Stimulated activated effector memory CD8-positive, alpha-beta T cell treated with anti-CD3 and anti-CD28 coated beads, Interleukin-12 subunit alpha, Interleukin-12 subunit beta, amount 100 ng/mL, for 72 hours (primary cell): ENCODE measurements at regions not wholly inside any gene's neighbourhood (a gene's known extent, or its start where the extent isn't known, plus 50 kb on each side); places are given as distances from the start of the nearest gene placed in this dataset.

ENCODE experiments used
- ATAC-seq: fragments of 150-1000 bp; cut with Tn5 transposase; 2 replicates; pipeline ENCODE4 v1.10.0; 2021
- DNase-seq, 2 donors: peaks; one replicate each; pipeline ENCODE4 v3.0.0; 2021 to 2022; ENCODE audit warnings: low spot score in 2 of 2
- H3K27ac Mint-ChIP-seq: one replicate; pipeline ENCODE4 v1.8.0; 2022; ENCODE audit warnings: mild to moderate bottlenecking, mixed read lengths
- H3K36me3 Mint-ChIP-seq: one replicate; pipeline ENCODE4 v1.8.0; 2022; ENCODE audit warnings: mild to moderate bottlenecking, mixed read lengths
- H3K4me1 Mint-ChIP-seq: one replicate; pipeline ENCODE4 v1.8.0; 2022; ENCODE audit warnings: mixed read lengths
- H3K4me3 Mint-ChIP-seq: one replicate; pipeline ENCODE4 v1.8.0; 2022; ENCODE audit warnings: mild to moderate bottlenecking, mixed read lengths
- H3K9me3 Mint-ChIP-seq: one replicate; pipeline ENCODE4 v1.8.0; 2022; ENCODE audit warnings: mixed read lengths

DNA sequence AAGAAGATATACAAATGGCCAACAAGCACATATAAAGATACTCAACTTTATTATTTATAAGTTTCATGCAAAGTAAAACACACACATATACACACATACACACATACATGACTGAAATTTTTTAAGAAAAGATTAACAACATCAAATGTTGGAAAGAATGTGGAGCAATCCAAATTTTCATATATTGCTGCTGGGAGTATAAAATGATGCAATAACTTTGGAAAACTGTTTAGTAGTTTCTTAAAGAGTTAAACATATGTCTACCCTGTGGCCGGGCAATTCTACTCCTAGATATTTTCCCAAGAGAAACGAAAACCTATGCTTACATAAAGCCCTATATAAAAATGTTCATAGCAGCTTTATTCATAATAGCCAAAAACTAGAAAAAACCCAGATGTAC is 99.8 kb upstream of the NR4A3 start:
- DNase-seq (no peak), ATAC-seq (no peak)
- Mint-ChIP-seq H3K27ac (no peak overlapping the region), H3K9me3 (no peaks in the 10 kb centered on the region), H3K36me3 (no peaks in the 10 kb centered on the region), H3K4me3 (no peak overlapping the region), H3K4me1 (peaks cover 32% of the 10 kb centered on the region)

DNA sequence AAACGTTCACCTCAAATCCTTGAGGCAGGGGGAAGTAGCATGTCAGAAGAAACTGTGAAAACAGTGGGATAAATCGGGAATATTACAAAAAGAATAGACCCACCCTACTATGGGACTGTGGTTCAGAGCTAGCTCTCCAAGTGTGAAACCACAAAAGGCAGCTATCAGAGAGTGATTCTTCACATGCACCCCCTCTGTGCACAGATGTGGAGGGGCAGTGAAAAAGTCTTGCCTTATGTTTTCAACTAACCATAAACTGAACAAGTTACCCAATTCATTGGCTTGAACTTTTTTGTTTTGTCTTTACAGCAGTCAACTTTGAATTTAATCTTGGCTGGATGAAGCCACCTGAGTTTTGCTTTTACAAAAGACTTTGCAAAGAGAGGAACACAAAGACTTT is 98.8 kb upstream of the NR4A3 start:
- ATAC-seq (peak; percentile 68), DNase-seq (no peak)
- H3K4me3 Mint-ChIP-seq, result no peak overlapping the region
- H3K36me3 Mint-ChIP-seq, result no peaks in the 10 kb centered on the region
- no peaks in the 10 kb centered on the region for H3K9me3 Mint-ChIP-seq
- H3K4me1 Mint-ChIP-seq, result peaks cover 32% of the 10 kb centered on the region
- H3K27ac Mint-ChIP-seq, result no peak overlapping the region

DNA sequence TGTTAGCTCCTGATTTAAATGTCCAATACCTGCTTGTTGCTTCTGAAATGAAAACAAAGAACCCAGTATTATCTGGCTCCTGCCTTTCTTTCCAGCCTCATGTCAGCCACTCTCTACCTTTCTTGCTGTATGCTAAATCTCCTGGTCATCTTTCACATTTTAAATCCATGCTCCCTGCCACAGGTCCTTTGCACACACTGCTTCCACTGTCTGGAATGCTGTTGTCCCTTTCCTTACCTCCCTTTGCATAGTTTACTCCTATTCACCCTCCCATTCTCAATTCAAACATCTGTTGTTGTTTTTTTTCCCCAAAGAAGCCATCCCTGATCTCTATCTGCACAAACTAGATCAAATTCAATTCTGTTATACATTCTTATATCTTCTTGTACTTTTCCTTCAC is 97.0 kb upstream of the NR4A3 start:
- peaks cover 26% of the 10 kb centered on the region for H3K4me1 Mint-ChIP-seq
- H3K36me3 Mint-ChIP-seq, result no peaks in the 10 kb centered on the region
- no peak overlapping the region for H3K27ac Mint-ChIP-seq
- ATAC-seq, result no peak
- no peaks in the 10 kb centered on the region for H3K9me3 Mint-ChIP-seq
- no peak overlapping the region for H3K4me3 Mint-ChIP-seq
- no peak for DNase-seq

DNA sequence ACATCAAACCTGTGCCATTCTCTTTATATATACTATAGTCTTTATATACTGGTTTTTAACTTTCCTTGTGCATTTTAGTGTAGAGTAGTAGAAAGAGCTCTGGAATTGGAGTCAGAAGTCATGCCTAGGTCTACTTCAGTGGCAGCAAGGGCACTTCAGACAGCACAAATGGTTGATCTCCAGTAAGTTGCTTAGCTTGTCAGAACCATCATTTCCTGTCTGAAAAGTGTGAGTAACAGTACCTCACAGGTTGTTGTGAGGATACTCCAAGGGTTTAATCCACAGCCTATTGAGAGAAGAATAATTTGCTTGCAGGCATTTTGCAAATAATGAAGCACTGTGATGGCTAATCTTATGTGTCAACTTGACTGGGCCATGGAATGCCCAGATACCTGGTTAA is 95.8 kb upstream of the NR4A3 start:
- Mint-ChIP-seq H3K9me3 (no peaks in the 10 kb centered on the region), H3K36me3 (no peaks in the 10 kb centered on the region), H3K4me1 (peaks cover 14% of the 10 kb centered on the region), H3K27ac (no peak overlapping the region), H3K4me3 (no peak overlapping the region)
- ATAC-seq (peak; percentile 60), DNase-seq (no peak)

DNA sequence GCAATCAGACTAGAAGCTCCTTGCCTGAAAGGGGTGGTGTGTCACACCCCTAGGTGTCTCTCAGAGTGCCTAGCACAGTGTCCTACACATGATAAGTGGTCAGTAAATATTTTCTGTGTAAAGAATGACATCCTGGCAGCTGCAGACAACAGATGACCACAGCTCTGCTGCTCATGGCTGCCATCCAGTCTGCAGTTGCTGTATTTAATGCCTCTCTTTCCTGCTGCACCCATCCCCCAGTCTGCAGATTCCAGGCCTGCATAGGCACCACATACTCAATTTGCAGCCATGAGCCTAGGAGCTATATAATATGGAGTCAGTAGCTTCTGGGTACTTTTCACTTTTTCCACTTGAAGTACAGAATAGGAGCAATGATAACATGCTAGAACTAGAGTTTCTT is 94.9 kb upstream of the NR4A3 start:
- no peaks in the 10 kb centered on the region for H3K36me3 Mint-ChIP-seq
- no peak for DNase-seq
- H3K27ac Mint-ChIP-seq, result no peak overlapping the region
- no peak overlapping the region for H3K4me3 Mint-ChIP-seq
- no peaks in the 10 kb centered on the region for H3K9me3 Mint-ChIP-seq
- ATAC-seq, result no peak
- H3K4me1 Mint-ChIP-seq, result peaks cover 10% of the 10 kb centered on the region

DNA sequence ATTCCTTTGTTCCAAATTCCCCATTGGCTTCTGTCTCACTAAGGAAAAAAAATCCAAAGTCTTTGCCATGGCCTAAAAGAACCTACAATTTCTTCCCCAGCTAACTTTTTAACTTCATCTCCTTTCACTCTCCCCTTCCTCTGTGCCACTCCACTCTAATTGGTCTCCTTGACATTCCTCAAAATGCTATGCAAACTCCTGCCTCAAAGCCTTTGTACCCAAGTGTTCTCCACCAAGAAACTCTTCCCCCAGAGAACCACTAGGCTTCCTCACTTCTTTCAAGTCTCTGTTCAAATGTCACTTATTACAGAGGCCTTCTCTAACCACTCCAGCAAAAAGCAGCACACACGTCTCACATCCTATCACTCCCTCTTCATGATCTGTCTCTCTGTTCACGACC is 91.6 kb upstream of the NR4A3 start:
- H3K27ac Mint-ChIP-seq, result no peak overlapping the region
- H3K4me3 Mint-ChIP-seq, result no peak overlapping the region
- ATAC-seq (no peak), DNase-seq (no peak)
- H3K4me1 Mint-ChIP-seq, result no peaks in the 10 kb centered on the region
- H3K36me3 Mint-ChIP-seq, result no peaks in the 10 kb centered on the region
- H3K9me3 Mint-ChIP-seq, result no peaks in the 10 kb centered on the region

DNA sequence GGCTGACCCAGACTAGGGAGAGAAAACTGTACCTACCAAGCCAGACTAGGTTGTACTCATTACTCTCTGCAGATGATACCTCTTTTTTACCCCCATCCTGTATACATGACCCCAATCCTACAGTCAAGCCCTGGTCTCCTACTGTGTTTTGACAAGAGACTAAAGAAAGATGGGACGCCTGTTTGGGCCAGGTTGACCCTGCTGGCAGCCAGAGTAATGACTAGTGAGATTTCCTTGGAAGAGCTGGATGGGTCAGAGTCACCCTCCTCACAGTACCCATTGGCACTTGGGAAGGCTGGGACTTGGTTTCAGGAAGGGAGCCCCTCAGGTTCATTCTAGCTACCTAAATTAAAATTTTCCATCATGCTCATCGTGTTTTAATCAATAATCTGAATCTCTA is 89.7 kb upstream of the NR4A3 start:
- Mint-ChIP-seq H3K9me3 (no peaks in the 10 kb centered on the region), H3K27ac (no peak overlapping the region), H3K4me3 (no peak overlapping the region), H3K4me1 (no peaks in the 10 kb centered on the region), H3K36me3 (no peaks in the 10 kb centered on the region)
- DNase-seq (no peak), ATAC-seq (no peak)

DNA sequence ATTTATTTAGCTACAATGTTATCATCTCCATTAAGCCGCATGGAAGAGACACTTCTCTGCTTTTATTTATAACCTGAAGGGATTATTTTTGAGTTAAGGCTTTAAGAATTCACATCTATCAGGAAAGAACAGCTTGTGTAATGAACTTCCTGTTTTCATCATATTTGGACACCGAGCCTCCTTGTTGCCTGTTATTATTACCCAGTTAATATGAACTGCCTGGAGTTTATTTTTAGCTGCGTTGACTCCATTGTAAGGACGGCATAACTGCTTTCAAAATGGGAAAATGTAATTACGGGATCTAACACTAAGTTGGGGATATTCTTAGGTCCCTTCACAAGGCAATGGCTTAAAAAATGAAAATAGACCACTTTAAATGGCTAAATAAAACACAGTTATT is 89.0 kb upstream of the NR4A3 start:
- Mint-ChIP-seq H3K4me3 (no peak overlapping the region), H3K36me3 (no peaks in the 10 kb centered on the region), H3K4me1 (no peaks in the 10 kb centered on the region), H3K27ac (no peak overlapping the region), H3K9me3 (no peaks in the 10 kb centered on the region)
- no peak for DNase-seq
- no peak for ATAC-seq

DNA sequence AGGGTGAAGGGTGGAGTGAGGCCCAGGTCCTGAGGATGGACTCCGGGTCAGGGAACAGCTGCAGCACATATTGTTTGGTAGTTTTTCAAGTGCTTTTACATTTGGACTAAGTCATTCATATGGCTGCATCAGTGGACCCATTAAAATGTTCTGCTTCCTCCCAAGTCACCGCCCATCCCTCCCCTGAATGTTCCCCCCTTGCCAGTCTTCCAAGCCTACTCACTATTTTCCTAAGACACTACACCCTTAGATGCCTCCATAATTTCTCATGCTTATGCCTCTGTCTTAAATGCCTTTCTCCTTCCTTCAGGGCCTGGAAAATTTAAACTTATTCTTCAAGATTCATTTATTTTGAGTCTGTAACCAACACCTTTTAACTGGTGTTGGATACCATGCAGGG is 86.6 kb upstream of the NR4A3 start:
- Mint-ChIP-seq H3K4me1 (no peaks in the 10 kb centered on the region), H3K36me3 (no peaks in the 10 kb centered on the region), H3K27ac (no peak overlapping the region), H3K9me3 (no peaks in the 10 kb centered on the region), H3K4me3 (no peak overlapping the region)
- ATAC-seq, result no peak
- no peak for DNase-seq

DNA sequence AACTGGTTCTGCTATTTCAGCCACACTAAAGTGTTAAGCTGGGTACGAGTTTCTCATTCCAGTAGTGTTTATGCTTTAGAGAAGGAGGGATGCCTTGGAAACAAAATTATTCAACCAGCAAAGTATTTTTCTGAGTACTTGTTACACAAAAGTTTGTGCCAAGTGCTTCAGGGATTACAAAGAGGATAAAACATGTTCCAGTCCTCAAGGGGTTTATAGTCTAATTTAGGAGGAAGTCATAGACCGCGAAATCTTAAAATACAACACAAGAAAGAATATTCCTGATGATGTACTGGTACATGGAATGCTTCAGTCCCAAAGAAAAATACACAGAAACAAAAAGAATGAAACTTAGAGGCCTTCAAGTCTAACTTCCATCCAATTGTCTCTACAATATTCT is 85.4 kb upstream of the NR4A3 start:
- no peaks in the 10 kb centered on the region for H3K4me1 Mint-ChIP-seq
- no peak overlapping the region for H3K4me3 Mint-ChIP-seq
- no peaks in the 10 kb centered on the region for H3K9me3 Mint-ChIP-seq
- DNase-seq (no peak), ATAC-seq (no peak)
- H3K27ac Mint-ChIP-seq, result no peak overlapping the region
- H3K36me3 Mint-ChIP-seq, result no peaks in the 10 kb centered on the region

DNA sequence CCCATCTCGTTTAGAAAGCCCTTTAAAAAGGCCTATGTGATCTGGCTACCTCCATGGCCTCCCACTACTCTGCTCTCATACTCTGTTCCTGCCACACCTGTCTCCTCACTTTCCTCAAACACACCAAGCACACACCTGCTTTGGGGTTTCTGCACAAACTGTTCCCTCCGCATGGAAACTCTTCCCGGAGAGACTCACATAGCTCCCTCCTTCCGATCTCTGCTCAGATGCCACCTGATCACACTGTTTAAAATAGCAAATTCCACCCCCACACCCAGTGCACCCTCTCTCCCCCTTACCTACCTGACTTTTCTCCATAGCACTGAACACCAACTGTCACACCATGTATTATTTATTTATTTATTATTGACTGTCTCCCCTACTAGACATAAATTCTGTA is 84.0 kb upstream of the NR4A3 start:
- Mint-ChIP-seq H3K9me3 (no peaks in the 10 kb centered on the region), H3K36me3 (no peaks in the 10 kb centered on the region), H3K4me1 (no peaks in the 10 kb centered on the region), H3K27ac (no peak overlapping the region), H3K4me3 (no peak overlapping the region)
- no peak for DNase-seq
- ATAC-seq, result no peak

DNA sequence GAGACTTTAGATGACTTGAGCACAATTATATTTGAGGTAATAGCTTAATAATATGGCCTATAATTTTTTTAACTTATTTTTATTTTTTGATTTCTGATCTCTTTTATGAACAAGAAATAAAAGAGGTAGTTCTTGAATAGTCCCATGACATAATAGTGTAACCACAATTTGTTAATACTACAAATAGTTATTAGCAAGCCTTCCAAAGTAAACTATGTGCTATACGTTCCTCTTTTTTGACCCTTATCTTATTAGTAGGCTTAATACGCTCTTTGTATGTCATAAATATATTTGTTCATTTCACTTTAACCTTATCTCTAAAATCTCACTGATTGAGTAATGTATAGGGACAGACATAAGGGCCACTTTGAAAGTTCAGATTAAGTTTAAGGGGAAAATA is 78.7 kb upstream of the NR4A3 start:
- ATAC-seq (no peak), DNase-seq (no peak)
- Mint-ChIP-seq H3K27ac (no peak overlapping the region), H3K9me3 (no peaks in the 10 kb centered on the region), H3K4me3 (no peak overlapping the region), H3K4me1 (no peaks in the 10 kb centered on the region), H3K36me3 (no peaks in the 10 kb centered on the region)

DNA sequence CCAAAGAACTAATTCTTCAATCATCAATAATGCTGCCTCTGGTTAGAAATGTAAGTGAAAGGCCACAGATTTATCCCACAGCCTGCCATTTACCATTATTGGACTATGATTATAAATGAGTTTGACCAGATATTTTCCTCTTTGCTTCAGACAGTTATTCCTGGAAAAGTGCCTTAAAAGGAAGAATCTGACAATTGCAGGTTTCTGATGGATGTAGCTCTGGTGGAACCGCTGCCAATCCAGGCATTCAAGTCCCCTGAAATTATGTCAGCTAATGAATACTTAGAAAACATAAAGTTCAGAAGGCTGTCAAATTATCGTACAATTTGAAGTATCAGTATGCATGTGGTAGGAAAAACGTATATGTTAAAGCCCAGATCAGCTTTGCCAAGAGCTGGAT is 78.2 kb upstream of the NR4A3 start:
- no peak overlapping the region for H3K4me3 Mint-ChIP-seq
- H3K4me1 Mint-ChIP-seq, result no peaks in the 10 kb centered on the region
- no peaks in the 10 kb centered on the region for H3K9me3 Mint-ChIP-seq
- DNase-seq (no peak), ATAC-seq (no peak)
- no peaks in the 10 kb centered on the region for H3K36me3 Mint-ChIP-seq
- no peak overlapping the region for H3K27ac Mint-ChIP-seq

DNA sequence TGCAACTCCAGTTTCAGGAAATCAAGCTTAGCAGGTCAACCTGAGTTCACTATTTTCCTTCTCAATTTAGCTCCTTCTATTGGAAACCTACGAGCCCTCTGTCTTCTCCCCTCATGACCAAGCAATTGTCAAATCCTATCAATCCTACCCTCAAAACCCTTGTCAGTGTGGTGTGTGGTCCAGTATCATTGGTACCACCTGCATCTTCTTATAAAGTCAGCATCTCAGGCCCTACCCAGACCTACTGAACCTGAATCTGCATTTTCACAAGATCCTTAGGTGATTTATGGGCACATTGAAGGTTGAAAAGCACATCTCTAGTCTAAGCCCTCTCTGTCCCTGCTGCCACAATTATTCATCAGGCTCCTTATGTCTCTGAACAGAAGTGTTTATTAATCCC is 77.6 kb upstream of the NR4A3 start:
- Mint-ChIP-seq H3K9me3 (no peaks in the 10 kb centered on the region), H3K27ac (no peak overlapping the region), H3K36me3 (no peaks in the 10 kb centered on the region), H3K4me1 (no peaks in the 10 kb centered on the region), H3K4me3 (no peak overlapping the region)
- ATAC-seq, result no peak
- DNase-seq, result no peak

DNA sequence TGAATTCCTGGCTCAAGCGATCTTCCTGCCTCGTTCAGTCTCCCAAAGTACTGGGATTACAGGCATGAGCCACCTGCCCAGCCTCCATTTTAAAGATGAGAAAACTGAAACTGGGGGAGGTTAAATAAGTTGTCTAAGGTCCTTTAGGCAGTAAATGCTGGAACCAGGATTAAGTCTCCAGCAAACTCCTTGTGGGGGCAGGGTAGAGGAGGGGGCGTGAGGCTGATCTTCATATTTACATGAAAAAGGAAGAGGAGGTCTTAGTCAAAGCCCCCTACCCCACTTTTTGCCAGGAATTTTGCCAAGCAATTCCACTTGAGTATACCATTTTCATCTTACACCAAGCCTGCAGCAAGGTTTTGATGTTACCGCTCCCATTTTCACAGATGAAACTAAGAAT is 76.6 kb upstream of the NR4A3 start:
- no peaks in the 10 kb centered on the region for H3K9me3 Mint-ChIP-seq
- no peak overlapping the region for H3K4me3 Mint-ChIP-seq
- no peaks in the 10 kb centered on the region for H3K4me1 Mint-ChIP-seq
- ATAC-seq (no peak), DNase-seq (no peak)
- H3K36me3 Mint-ChIP-seq, result no peaks in the 10 kb centered on the region
- no peak overlapping the region for H3K27ac Mint-ChIP-seq

DNA sequence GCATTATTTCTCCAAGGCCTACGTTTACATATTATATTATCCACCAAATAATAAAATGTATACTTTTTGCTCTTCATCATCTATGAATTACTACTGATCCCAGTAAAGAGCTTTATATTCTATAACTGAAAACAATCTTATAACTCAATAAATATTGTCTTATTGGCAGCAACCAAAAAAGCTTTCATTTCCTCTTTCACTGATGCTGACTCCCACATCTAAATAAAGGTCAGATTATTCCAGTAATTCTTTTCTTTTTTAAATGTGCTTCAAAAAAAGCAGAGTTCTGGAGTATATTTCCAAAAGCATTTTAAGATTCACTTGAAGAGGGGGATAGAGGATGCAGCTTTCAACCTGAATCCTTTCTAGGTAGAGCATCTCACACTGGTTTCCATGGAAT is 75.3 kb upstream of the NR4A3 start:
- DNase-seq (no peak), ATAC-seq (no peak)
- Mint-ChIP-seq H3K36me3 (no peaks in the 10 kb centered on the region), H3K27ac (no peak overlapping the region), H3K4me3 (no peak overlapping the region), H3K4me1 (no peaks in the 10 kb centered on the region), H3K9me3 (no peaks in the 10 kb centered on the region)

DNA sequence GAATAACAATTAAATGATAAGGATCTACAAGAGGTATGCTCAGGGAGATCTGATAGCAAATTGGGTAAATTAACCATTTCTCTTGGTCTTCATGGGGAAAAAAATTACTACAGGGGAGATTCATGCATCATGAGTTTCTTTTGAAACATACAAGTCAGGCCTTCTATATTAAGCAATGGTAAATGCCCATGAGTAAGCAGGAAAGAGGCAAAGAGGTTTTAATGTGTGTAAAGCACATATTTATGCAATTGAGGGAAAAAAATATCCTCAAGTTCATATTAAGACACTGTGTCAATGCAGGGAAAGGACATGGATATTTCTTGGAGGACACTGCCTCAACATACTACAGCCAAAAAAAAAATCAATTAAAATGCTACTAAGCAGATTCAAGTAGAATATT is 73.4 kb upstream of the NR4A3 start:
- H3K36me3 Mint-ChIP-seq, result no peaks in the 10 kb centered on the region
- DNase-seq (no peak), ATAC-seq (no peak)
- H3K4me3 Mint-ChIP-seq, result no peak overlapping the region
- H3K9me3 Mint-ChIP-seq, result no peaks in the 10 kb centered on the region
- no peaks in the 10 kb centered on the region for H3K4me1 Mint-ChIP-seq
- H3K27ac Mint-ChIP-seq, result no peak overlapping the region
